NB4 (cell line): ENCODE measurements at regions not wholly inside any gene's neighbourhood (a gene's known extent, or its start where the extent isn't known, plus 50 kb on each side); places are given as distances from the start of the nearest gene placed in this dataset.

Source experiments
- MYC ChIP-seq: IDR thresholded peaks from 2 replicates; pipeline ENCODE4 v1.6.1; 2011; ENCODE audit warnings: low read depth, low read length
- POLR2A ChIP-seq: IDR thresholded peaks from 2 replicates; pipeline ENCODE4 v1.6.1; 2011; ENCODE audit warnings: mild to moderate bottlenecking; ENCODE audit not compliant: insufficient read length; ENCODE audit errors: extremely low read depth
- TF ChIP-seq, protein P1 (sequence below): IDR thresholded peaks from one replicate; pipeline ENCODE4 v1.5.1; 2012; ENCODE audit warnings: low read depth, low read length
- TF ChIP-seq, protein P2 (sequence below): IDR thresholded peaks from 2 replicates; pipeline ENCODE4 v1.6.1; 2011; ENCODE audit warnings: low read depth, low read length

DNA sequence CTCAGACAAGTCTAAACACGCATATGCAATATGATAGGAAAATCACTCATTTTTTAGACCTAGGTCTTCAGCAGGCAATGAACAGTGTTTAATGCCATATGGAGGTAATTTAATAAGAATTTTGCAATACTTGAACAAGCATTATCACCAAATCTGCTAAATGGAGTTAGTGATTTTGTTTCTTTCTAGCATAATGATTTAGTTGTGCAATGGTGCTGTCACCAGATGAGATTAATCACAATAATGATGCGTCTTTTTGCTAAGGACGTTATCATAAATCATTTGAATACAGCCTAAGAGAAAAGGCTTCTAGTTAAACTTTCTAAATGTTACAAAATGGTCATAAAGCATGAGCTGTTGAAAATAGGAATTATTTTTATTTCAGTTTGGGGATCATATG is 170.0 kb upstream of the SLC16A7 start:
- TF ChIP-seq, protein P1, sequence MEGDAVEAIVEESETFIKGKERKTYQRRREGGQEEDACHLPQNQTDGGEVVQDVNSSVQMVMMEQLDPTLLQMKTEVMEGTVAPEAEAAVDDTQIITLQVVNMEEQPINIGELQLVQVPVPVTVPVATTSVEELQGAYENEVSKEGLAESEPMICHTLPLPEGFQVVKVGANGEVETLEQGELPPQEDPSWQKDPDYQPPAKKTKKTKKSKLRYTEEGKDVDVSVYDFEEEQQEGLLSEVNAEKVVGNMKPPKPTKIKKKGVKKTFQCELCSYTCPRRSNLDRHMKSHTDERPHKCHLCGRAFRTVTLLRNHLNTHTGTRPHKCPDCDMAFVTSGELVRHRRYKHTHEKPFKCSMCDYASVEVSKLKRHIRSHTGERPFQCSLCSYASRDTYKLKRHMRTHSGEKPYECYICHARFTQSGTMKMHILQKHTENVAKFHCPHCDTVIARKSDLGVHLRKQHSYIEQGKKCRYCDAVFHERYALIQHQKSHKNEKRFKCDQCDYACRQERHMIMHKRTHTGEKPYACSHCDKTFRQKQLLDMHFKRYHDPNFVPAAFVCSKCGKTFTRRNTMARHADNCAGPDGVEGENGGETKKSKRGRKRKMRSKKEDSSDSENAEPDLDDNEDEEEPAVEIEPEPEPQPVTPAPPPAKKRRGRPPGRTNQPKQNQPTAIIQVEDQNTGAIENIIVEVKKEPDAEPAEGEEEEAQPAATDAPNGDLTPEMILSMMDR: no peak
- TF ChIP-seq POLR2A: no peak
- TF ChIP-seq, protein P2, sequence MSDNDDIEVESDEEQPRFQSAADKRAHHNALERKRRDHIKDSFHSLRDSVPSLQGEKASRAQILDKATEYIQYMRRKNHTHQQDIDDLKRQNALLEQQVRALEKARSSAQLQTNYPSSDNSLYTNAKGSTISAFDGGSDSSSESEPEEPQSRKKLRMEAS: no peak
- TF ChIP-seq MYC: no peak
